ENCODE measurements at regions not wholly inside any gene's neighbourhood (a gene's known extent, or its start where the extent isn't known, plus 50 kb on each side); places are given as distances from the start of the nearest gene placed in this dataset.

DNA sequence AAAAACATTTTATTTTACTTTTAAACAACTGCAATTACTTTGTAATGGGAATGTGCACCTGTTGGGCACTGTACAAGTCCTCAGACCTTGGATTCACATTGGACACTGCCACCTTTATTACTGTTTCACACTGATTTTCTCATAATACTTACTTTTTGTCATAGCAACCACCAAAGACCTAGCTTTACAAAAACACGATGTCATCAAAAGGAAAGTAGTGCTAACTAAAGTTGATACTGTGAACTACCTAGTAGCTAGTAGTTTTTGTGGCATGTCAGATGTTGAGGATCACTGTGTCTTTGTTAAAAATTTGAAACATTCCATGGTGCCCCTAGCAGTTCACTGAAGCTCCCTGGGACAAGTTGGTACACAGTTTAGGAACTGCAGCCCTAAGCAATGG is 62.9 kb upstream of the HOPX start:
- no peak overlapping the region for H3K4me3 ChIP-seq (IDR thresholded peaks at IDR 0.05; ENCODE audit: insufficient read depth, low read depth, low read length)
- no peak overlapping the region for H3K4me2 ChIP-seq
- no peaks in the 10 kb centered on the region for H3K79me2 ChIP-seq (ENCODE audit: insufficient read depth, low read depth)
- no peak overlapping the region for H2AFZ ChIP-seq (ENCODE audit: low read depth)
- H3K4me1 ChIP-seq (ENCODE audit: low read depth, poor library complexity, severe bottlenecking): peaks cover 12% of the 10 kb centered on the region
- no peaks in the 10 kb centered on the region for H3K27me3 ChIP-seq (ENCODE audit: insufficient read depth, low read depth)
- no peaks in the 10 kb centered on the region for H4K20me1 ChIP-seq (ENCODE audit: insufficient read depth)
- TF ChIP-seq, protein P1, sequence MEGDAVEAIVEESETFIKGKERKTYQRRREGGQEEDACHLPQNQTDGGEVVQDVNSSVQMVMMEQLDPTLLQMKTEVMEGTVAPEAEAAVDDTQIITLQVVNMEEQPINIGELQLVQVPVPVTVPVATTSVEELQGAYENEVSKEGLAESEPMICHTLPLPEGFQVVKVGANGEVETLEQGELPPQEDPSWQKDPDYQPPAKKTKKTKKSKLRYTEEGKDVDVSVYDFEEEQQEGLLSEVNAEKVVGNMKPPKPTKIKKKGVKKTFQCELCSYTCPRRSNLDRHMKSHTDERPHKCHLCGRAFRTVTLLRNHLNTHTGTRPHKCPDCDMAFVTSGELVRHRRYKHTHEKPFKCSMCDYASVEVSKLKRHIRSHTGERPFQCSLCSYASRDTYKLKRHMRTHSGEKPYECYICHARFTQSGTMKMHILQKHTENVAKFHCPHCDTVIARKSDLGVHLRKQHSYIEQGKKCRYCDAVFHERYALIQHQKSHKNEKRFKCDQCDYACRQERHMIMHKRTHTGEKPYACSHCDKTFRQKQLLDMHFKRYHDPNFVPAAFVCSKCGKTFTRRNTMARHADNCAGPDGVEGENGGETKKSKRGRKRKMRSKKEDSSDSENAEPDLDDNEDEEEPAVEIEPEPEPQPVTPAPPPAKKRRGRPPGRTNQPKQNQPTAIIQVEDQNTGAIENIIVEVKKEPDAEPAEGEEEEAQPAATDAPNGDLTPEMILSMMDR (conservative IDR thresholded peaks at IDR 0.05; ENCODE audit: low read depth, low read length): no peak
- no peak overlapping the region for H3K27ac ChIP-seq
- H3K36me3 ChIP-seq (ENCODE audit: insufficient read depth): no peaks in the 10 kb centered on the region
- no peak overlapping the region for H3K9ac ChIP-seq

- Histone ChIP-seq H3K4me3 (IDR thresholded peaks at IDR 0.05; ENCODE audit: insufficient read depth, low read depth, low read length) (no peak overlapping the region), H3K9ac (no peak overlapping the region), H3K4me1 (ENCODE audit: low read depth, poor library complexity, severe bottlenecking) (peaks cover 15% of the 10 kb centered on the region), H3K27ac (no peak overlapping the region), H4K20me1 (ENCODE audit: insufficient read depth) (no peaks in the 10 kb centered on the region), H3K79me2 (ENCODE audit: insufficient read depth, low read depth) (no peaks in the 10 kb centered on the region), H3K27me3 (ENCODE audit: insufficient read depth, low read depth) (no peaks in the 10 kb centered on the region), H3K36me3 (ENCODE audit: insufficient read depth) (no peaks in the 10 kb centered on the region), H3K4me2 (no peak overlapping the region), H2AFZ (ENCODE audit: low read depth) (no peak overlapping the region)
- TF ChIP-seq, protein P1 (conservative IDR thresholded peaks at IDR 0.05; ENCODE audit: low read depth, low read length): no peak
Measured at GRCh38 chr4:56743550-56743949, 62.5 kb upstream of the HOPX start.

DNA sequence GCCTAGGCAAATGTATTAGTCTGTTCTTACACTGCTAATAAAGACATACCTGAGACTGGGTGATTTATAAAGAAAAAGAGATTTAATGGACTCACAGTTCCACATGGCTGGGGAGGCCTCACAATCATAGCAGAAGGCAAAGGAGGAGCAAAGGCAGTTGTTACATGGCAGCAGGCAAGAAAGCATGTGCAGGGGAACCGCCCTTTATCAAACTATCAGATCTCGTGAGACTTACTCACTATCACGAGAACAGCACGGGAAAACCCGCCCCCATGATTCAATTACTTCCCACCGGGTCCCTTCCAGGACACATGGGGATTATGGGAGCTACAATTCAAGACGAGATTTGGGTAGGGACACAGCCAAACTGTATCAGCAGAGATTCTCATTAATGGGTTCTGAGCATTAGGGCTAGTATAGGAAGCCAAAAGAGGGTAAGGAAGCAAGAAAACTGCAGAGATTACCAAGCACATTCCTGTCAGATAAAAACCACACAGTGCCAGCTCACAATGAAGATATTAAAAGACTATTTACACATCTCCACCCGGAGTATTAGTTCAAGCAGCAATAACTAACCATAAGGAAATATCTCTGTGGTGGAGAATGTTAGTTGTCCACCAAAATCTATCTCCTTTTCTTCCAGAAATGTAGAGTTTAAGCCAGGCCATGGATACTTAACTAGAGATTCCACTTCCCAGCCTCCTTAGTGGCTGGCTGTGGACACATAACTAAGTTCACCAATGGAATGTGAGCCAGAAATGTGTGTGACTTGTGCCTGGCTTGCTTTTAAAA is 61.2 kb upstream of the HOPX start:
- Histone ChIP-seq H3K4me1 (ENCODE audit: low read depth, poor library complexity, severe bottlenecking) (peaks cover 15% of the 10 kb centered on the region), H3K4me3 (IDR thresholded peaks at IDR 0.05; ENCODE audit: insufficient read depth, low read depth, low read length) (no peak overlapping the region), H3K27me3 (ENCODE audit: insufficient read depth, low read depth) (no peaks in the 10 kb centered on the region), H4K20me1 (ENCODE audit: insufficient read depth) (no peaks in the 10 kb centered on the region), H3K27ac (no peak overlapping the region), H3K9ac (no peak overlapping the region), H3K36me3 (ENCODE audit: insufficient read depth) (no peaks in the 10 kb centered on the region), H3K79me2 (ENCODE audit: insufficient read depth, low read depth) (no peaks in the 10 kb centered on the region), H2AFZ (ENCODE audit: low read depth) (no peak overlapping the region), H3K4me2 (no peak overlapping the region)
- TF ChIP-seq, protein P1 (conservative IDR thresholded peaks at IDR 0.05; ENCODE audit: low read depth, low read length): no peak

DNA sequence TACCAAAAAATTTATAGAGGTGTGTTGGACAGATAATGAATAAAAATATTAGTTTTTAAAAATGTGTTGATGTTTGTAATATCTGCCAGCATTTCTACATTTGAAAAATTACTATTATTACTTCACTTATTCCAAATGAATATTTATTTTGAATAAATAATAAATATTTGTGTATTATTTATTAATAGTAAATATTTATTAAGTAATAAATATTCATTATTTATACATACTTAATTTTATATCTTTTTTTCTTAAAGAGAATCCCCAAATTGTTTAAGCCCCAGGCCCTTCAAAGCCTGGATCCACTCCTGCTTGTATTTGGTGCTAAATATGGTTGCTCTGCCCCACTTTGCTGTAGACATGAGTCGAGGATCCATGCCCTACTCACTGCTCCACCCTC is 60.5 kb upstream of the HOPX start:
- Histone ChIP-seq H3K9ac (no peak overlapping the region), H3K27ac (no peak overlapping the region), H3K4me3 (IDR thresholded peaks at IDR 0.05; ENCODE audit: insufficient read depth, low read depth, low read length) (no peak overlapping the region), H3K4me1 (ENCODE audit: low read depth, poor library complexity, severe bottlenecking) (peaks cover 15% of the 10 kb centered on the region), H3K4me2 (no peak overlapping the region), H2AFZ (ENCODE audit: low read depth) (no peak overlapping the region), H3K36me3 (ENCODE audit: insufficient read depth) (no peaks in the 10 kb centered on the region), H4K20me1 (ENCODE audit: insufficient read depth) (no peaks in the 10 kb centered on the region), H3K27me3 (ENCODE audit: insufficient read depth, low read depth) (no peaks in the 10 kb centered on the region), H3K79me2 (ENCODE audit: insufficient read depth, low read depth) (no peaks in the 10 kb centered on the region)
- TF ChIP-seq, protein P1 (conservative IDR thresholded peaks at IDR 0.05; ENCODE audit: low read depth, low read length): no peak
